ENCODE measurements at regions not wholly inside any gene's neighbourhood (a gene's known extent, or its start where the extent isn't known, plus 50 kb on each side); places are given as distances from the start of the nearest gene placed in this dataset.
"Not testable (repeated sequence)": the region's sequence is repeated elsewhere in the genome, so short reads cannot be mapped to it uniquely, and the experiment has no call there.

DNA sequence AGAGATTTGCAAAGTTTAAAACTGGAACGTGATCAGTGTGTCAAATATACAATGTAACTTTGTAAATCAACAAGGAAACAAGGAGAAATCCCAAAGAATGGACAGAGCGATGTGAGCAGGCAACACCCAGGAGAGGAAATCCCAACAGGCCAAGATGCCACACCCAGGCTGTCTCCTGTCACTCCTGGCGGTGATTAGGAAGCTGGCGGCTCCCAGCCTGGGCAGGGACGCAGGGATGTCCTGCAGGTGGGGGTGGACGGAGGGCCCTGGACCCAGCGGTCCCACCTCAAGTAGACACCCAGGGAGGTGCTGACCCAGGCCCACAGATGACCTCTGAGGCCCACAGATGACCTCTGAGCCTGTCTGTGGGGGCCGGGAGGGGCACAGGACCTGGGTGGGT is 271.1 kb upstream of the SFSWAP start:
- not testable (repeated sequence) for DNase-seq (ENCODE audit: low read depth)

DNA sequence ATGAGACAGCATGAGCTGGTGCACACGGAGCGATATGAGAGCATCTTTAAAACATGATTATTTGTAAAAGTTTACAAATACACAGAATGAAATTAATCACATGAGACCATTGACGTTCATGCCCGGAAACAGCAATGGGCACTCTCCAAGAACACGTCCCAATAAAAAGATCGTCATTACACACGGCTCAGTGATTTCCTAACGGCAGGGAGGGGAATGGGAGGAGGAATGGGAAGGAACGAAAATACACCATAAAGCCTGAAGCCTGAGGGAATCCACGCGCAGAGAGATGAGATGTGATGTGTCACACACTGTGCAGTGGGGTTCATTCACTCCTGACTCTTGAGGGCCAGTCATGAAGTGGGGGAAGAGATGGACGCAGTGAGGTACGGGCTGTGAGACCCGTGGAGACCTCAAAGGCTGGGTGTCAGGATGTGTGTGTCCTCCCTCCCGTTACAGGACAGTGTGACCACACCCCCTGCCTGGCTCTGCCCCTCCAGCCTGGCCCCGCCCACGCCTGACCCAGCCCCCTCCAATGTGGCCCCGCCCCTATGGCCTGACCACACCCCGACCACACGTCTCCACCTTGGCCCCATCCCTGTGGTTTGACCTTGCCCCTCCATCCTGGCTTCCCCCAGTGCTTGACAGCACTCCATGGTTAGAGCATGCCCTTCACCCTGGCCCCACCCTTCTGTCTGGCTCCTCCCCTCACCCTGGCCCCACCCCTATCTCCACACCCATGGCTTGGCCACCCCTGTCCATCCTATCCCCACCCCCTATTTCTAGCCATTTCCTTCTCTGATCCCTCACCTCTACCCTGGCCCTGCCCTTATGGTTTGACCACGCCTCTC is 270.5 kb upstream of the SFSWAP start:
- not testable (repeated sequence) for DNase-seq (ENCODE audit: low read depth)

GRCh38 chr12:131441060-131441396 is 269.9 kb upstream of the SFSWAP start:
- DNase-seq (ENCODE audit: low read depth) = no peak

GRCh38 chr12:131441638-131442336 is 269.1 kb upstream of the SFSWAP start:
- no peak for DNase-seq (ENCODE audit: low read depth)

- DNase-seq (ENCODE audit: low read depth) = no peak
Measured at GRCh38 chr12:131442337-131442918, 268.5 kb upstream of the SFSWAP start.

DNA sequence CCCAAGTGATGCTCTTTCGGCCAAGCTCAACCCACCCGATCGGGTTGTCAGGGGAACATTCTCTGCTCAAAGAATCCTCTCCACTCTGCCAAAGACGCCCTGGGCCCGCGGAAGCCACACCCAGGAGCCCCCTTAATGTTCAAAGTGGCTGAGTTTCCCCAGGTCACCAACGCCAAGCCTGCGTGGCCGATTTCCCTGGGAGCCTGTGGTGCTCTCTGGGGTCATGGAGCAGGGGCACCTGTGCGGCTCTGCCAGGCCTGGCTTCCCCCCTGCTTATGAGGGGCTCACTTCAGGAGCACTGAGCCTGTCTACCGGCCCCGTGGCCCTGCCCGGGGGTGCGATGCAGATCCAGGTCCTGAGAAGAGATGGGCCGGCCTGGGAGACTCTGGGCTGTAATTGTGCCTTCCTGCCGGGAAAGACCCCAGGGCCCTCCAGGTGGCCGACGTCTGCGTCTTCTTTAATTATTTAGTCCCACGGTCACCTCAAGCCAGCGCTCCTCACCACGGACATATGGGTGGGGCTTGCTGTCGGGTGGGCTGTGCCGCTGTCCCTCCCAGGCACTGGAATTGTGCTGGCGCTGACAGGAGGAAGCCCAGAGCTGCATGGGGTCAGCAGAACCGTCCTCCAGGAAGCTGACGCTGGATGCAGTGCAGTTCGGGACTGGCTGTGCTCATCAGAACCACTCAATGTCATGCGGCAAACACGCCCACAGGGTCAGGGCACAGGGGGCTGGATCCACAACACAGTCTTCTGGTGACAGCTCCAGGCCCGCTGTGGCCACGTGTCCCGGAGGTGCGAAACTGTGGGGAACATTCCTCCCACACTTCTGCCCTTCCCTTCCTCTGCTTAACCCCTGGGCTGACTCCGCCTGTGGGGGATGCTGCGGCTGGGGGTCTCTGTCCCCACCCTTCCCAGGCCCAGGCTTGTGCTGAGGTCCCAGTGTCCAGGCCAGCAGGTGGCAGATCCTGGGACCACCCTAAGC is 267.6 kb upstream of the SFSWAP start:
- DNase-seq (ENCODE audit: low read depth) = no peak

DNA sequence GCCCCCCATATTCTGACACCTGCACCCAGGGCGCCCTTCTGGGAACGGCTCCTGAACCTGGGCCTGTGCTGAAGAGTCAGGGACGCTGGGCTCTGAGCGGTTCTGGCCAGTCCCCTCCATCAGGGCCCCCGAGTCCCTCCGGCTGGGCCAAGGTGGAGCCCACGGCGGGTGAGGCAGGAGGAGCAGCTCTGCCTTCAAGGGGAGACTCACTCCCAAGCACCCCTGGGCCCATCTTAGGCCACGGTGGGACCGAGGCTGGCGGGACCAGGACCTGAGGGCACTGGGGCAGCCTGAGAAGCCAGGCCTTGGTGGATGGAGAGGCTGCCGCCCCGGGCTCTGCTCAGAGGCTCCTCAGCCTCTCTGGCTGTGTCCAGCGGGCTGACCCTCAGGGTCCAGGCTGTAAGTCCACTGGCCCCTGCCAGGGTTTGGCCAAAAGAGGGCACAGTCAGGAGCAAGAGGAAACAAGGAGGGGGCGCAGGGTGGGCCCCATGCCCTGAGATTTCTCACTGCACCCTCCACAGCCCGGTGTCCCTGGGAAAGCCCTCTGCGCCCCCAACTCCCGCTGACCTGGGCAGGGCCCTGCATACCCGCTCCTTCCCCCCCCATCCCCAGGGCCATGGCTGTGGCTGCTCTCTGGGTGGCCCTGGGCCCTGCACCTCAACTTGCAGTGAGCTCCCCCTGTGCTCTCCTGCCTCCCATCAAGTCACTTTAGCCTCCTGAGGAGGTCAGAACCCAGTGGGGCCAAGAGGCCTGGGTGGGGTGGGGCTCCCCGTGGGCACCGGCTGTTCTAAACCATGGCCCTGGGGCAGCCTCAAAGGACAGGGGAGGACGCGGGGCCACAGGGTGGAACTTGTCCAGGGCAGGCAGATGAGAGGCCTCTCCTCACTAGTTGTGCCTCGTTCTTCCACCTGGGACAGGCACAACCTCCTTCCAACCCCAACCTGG is 266.4 kb upstream of the SFSWAP start:
- DNase-seq (ENCODE audit: low read depth) = no peak

DNA sequence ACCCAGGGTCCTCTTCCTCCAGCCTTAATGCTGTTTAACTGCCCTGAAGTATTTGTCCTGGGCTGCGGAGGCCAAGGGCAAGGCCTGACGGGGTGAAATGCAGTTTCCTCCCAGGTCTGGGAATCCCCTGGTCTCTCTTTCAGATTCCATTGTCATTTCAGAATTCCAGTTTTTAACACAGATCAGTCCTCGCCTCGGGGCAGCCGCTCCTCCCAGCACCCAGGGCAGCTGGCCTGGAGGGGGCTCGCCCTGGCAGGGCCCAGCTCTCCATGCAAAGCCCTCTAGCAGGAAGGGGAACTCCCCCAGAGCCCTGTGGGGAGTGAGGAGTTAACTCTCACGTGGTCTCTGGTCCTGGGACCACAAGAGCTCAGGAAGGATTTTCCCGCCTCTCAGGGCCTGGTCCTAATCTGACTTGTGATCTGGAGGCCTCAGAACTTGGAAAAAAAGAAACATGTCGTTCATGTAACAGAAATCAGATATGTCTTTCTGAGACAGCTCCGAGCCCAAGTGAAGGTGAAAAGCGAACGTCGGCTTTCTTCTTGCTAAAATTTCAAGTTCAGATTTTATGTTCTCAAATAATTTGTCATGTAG is 265.6 kb upstream of the SFSWAP start:
- no peak for DNase-seq (ENCODE audit: low read depth)

GRCh38 chr12:131445795-131446194 is 265.1 kb upstream of the SFSWAP start:
- no peak for DNase-seq (ENCODE audit: low read depth)

- not testable (repeated sequence) for DNase-seq (ENCODE audit: low read depth)
Measured at GRCh38 chr12:131447636-131448035, 263.3 kb upstream of the SFSWAP start.

DNA sequence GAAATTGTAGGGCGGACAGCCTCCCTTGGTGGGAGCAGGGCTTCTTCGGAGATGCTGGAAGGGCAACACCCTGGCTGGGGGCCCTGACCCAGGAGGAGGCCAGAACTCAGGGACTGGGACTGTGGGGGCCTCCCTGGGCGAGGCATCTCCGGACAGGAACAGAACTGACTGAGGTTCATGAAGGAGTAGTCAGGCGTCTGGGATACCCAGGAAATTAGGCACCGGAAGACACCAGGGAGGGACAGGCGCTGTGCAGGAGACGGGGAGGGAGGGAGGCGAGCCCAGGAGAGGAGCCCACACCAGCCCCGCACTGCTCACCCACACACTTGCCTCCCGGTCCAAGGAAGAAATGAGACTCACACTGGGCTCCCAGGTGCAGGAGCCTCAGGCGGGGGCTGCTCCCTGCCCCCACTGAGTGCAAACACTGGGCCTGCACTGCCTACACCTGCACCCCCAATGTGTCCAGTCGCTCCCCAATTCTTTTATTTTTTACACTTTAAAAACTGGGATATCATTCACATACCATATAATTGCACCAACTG is 262.6 kb upstream of the SFSWAP start:
- DNase-seq (ENCODE audit: low read depth) = no peak

GRCh38 chr12:131449027-131449426 is 261.9 kb upstream of the SFSWAP start:
- DNase-seq (ENCODE audit: low read depth) = no peak

- DNase-seq (ENCODE audit: low read depth) = no peak
Measured at GRCh38 chr12:131452444-131452860, 258.4 kb upstream of the SFSWAP start.

- no peak for DNase-seq (ENCODE audit: low read depth)
Measured at GRCh38 chr12:131454418-131455217, 256.3 kb upstream of the SFSWAP start.

DNA sequence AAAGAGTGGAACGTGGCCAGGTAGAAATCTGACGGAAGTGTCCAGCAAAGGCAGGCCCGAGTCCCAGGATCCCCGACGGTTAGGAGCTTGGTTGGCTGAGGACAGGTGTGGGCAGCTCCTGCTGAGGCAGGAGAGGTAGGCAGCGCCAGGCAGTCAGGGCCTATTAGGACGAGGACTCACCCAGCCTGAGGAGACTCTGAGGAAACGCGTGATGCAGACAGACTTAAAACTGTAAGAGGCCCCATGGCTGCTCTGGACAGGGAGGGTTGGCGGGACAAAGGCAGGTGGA is 255.7 kb upstream of the SFSWAP start:
- DNase-seq (ENCODE audit: low read depth) = no peak

- DNase-seq (ENCODE audit: low read depth) = no peak
Measured at GRCh38 chr12:131455581-131456110, 255.2 kb upstream of the SFSWAP start.

DNA sequence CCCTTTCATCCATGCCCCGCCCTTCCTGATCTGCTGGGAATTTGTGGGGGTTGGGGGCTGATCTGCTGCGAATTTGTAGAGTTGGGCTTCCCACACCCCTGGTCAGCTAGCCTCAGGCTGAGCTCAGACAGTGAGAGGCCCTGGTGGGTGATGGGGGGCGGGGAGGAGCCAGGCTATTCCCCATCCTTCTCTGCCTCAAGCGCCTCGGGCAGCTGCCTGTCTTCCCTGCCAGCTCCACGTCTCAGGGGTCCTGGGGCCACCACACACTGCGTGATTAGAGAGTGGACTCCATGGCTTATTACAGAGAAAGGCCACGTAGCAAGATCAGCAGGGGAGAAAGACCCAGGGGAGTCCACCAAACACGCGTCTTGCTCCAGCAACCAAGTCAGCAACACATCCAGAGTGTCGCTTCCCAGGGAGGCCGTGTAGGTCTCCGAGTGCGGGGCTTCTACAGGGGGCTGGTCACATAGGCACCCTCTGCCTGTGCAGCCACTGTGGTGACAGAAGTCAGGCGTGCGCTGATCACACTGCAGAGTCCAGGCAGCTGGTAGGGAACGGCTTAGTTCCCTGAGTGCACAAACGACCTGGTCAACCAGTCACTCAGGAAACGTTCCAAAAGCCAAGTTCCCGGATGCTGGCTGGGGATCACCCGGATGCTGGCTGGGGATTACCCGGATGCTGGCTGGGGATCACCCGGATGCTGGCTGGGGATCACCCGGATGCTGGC is 254.4 kb upstream of the SFSWAP start:
- DNase-seq (ENCODE audit: low read depth) = no peak

GRCh38 chr12:131457028-131457310 is 253.9 kb upstream of the SFSWAP start:
- no peak for DNase-seq (ENCODE audit: low read depth)
